Skeletal muscle tissue (tissue), 3 donors: ENCODE measurements at regions not wholly inside any gene's neighbourhood (a gene's known extent, or its start where the extent isn't known, plus 50 kb on each side); places are given as distances from the start of the nearest gene placed in this dataset.

Experiments
- H3K27ac ChIP-seq: one replicate; pipeline ENCODE4 v1.7.0; 2013; ENCODE audit warnings: mild to moderate bottlenecking, low read depth, low read length, inconsistent platforms
- H3K27me3 ChIP-seq, 3 donors: one replicate each; pipeline ENCODE4 v1.7.0; 2013; ENCODE audit warnings: low read length in 3 of 3; ENCODE audit not compliant: control insufficient read depth in 3 of 3, insufficient read depth in 3 of 3
- H3K36me3 ChIP-seq, 3 donors: one replicate each; pipeline ENCODE4 v1.7.0; 2013; ENCODE audit warnings: low read length in 3 of 3; ENCODE audit not compliant: control insufficient read depth in 3 of 3, insufficient read depth in 3 of 3
- H3K4me1 ChIP-seq, 3 donors: one replicate each; pipeline ENCODE4 v1.7.0; 2013; ENCODE audit warnings: low read length in 3 of 3, mild to moderate bottlenecking in 3 of 3; ENCODE audit not compliant: control insufficient read depth in 3 of 3, insufficient read depth in 3 of 3
- H3K4me3 ChIP-seq, 3 donors: one replicate each; pipeline ENCODE4 v1.7.0; 2013; ENCODE audit warnings: low read length in 3 of 3
- H3K9ac ChIP-seq, 3 donors: one replicate each; pipeline ENCODE4 v1.7.0; 2013; ENCODE audit warnings: low read length in 3 of 3, mild to moderate bottlenecking in 3 of 3, moderate library complexity in 2 of 3, low read depth in 1 of 3
- H3K9me3 ChIP-seq, 3 donors: one replicate each; pipeline ENCODE4 v1.7.0; 2013; ENCODE audit warnings: low read length in 3 of 3; ENCODE audit not compliant: control insufficient read depth in 3 of 3
- donor health status: Osteomylitis.

- no peaks in the 10 kb centered on the region for H3K36me3 ChIP-seq
- no peaks in the 10 kb centered on the region for H3K4me1 ChIP-seq
- no peaks in the 10 kb centered on the region for H3K27me3 ChIP-seq
- H3K27ac ChIP-seq, result no peak overlapping the region
- H3K4me3 ChIP-seq, result no peak overlapping the region
- H3K9ac ChIP-seq, result no peak overlapping the region
- H3K9me3 ChIP-seq, result no peaks in the 10 kb centered on the region
These were observed 535.9 kb upstream of the FTMT start for GRCh38 chr5:121315786-121316185.

GRCh38 chr5:121319292-121319691 is 532.4 kb upstream of the FTMT start:
- H3K4me1 ChIP-seq, result no peaks in the 10 kb centered on the region
- no peak overlapping the region for H3K9ac ChIP-seq
- H3K27ac ChIP-seq, result no peak overlapping the region
- H3K36me3 ChIP-seq, result no peaks in the 10 kb centered on the region
- no peak overlapping the region for H3K4me3 ChIP-seq
- no peaks in the 10 kb centered on the region for H3K9me3 ChIP-seq
- no peaks in the 10 kb centered on the region for H3K27me3 ChIP-seq

GRCh38 chr5:121325930-121326329 is 525.8 kb upstream of the FTMT start:
- H3K9me3 ChIP-seq, result no peaks in the 10 kb centered on the region
- H3K27ac ChIP-seq, result no peak overlapping the region

GRCh38 chr5:121350181-121350930 is 501.3 kb upstream of the FTMT start:
- Histone ChIP-seq H3K4me3 (no peak overlapping the region), H3K9me3 (no peaks in the 10 kb centered on the region), H3K9ac (no peak overlapping the region), H3K4me1 (no peaks in the 10 kb centered on the region), H3K36me3 (no peaks in the 10 kb centered on the region), H3K27me3 (no peaks in the 10 kb centered on the region), H3K27ac (no peak overlapping the region)

More at GRCh38 chr5:121325930-121326329, 525.8 kb upstream of the FTMT start:
- no peaks in the 10 kb centered on the region for H3K4me1 ChIP-seq
- no peaks in the 10 kb centered on the region for H3K36me3 ChIP-seq
- no peak overlapping the region for H3K9ac ChIP-seq
- no peak overlapping the region for H3K4me3 ChIP-seq
- no peaks in the 10 kb centered on the region for H3K27me3 ChIP-seq

- Histone ChIP-seq H3K27me3 (no peaks in the 10 kb centered on the region), H3K4me3 (no peak overlapping the region), H3K27ac (no peak overlapping the region), H3K36me3 (no peaks in the 10 kb centered on the region), H3K9ac (no peak overlapping the region), H3K9me3 (no peaks in the 10 kb centered on the region), H3K4me1 (no peaks in the 10 kb centered on the region)
These were observed 485.2 kb upstream of the FTMT start for GRCh38 chr5:121366515-121366914.

GRCh38 chr5:121373371-121373770 is 478.3 kb upstream of the FTMT start:
- Histone ChIP-seq H3K27me3 (no peaks in the 10 kb centered on the region), H3K4me1 (no peaks in the 10 kb centered on the region), H3K4me3 (no peak overlapping the region), H3K9me3 (no peaks in the 10 kb centered on the region), H3K36me3 (no peaks in the 10 kb centered on the region), H3K27ac (no peak overlapping the region), H3K9ac (no peak overlapping the region)

- Histone ChIP-seq H3K4me3 (no peak overlapping the region), H3K9ac (no peak overlapping the region), H3K4me1 (no peaks in the 10 kb centered on the region), H3K36me3 (no peaks in the 10 kb centered on the region), H3K9me3 (no peaks in the 10 kb centered on the region), H3K27me3 (no peaks in the 10 kb centered on the region), H3K27ac (no peak overlapping the region)
These were observed 474.2 kb upstream of the FTMT start for GRCh38 chr5:121377461-121377860.

- Histone ChIP-seq H3K4me1 (no peaks in the 10 kb centered on the region), H3K27me3 (no peaks in the 10 kb centered on the region), H3K36me3 (no peaks in the 10 kb centered on the region), H3K9ac (no peak overlapping the region), H3K27ac (no peak overlapping the region), H3K4me3 (no peak overlapping the region), H3K9me3 (no peaks in the 10 kb centered on the region)
These were observed 473.6 kb upstream of the FTMT start for GRCh38 chr5:121378046-121378445.

GRCh38 chr5:121378559-121379359 is 472.9 kb upstream of the FTMT start:
- Histone ChIP-seq H3K4me3 (no peak overlapping the region), H3K27ac (no peak overlapping the region), H3K27me3 (no peaks in the 10 kb centered on the region), H3K4me1 (no peaks in the 10 kb centered on the region), H3K9ac (no peak overlapping the region), H3K36me3 (no peaks in the 10 kb centered on the region), H3K9me3 (no peaks in the 10 kb centered on the region)

- no peaks in the 10 kb centered on the region for H3K4me1 ChIP-seq
- no peaks in the 10 kb centered on the region for H3K36me3 ChIP-seq
- no peaks in the 10 kb centered on the region for H3K27me3 ChIP-seq
- H3K9me3 ChIP-seq, result no peaks in the 10 kb centered on the region
- no peak overlapping the region for H3K27ac ChIP-seq
- no peak overlapping the region for H3K4me3 ChIP-seq
- H3K9ac ChIP-seq, result no peak overlapping the region
These were observed 471.6 kb upstream of the FTMT start for GRCh38 chr5:121380066-121380465.
